Hepatocyte (in vitro differentiated cells): ENCODE measurements at regions not wholly inside any gene's neighbourhood (a gene's known extent, or its start where the extent isn't known, plus 50 kb on each side); places are given as distances from the start of the nearest gene placed in this dataset.

ENCODE experiments used
- DNase-seq: peaks from one replicate; pipeline ENCODE4 v3.0.0-alpha.2; 2016; ENCODE audit warnings: low spot score
- H2AFZ ChIP-seq: fragments of 200-600 bp; sonication (generic); 2 replicates; pipeline ENCODE4 v1.6.0; 2016; ENCODE audit warnings: antibody characterized with exemption, mild to moderate bottlenecking
- H3K27ac ChIP-seq: fragments of 200-600 bp; sonication (generic); 2 replicates; pipeline ENCODE4 v1.5.1; 2016; ENCODE audit warnings: mild to moderate bottlenecking
- H3K27me3 ChIP-seq: fragments of 200-600 bp; sonication (generic); 2 replicates; pipeline ENCODE4 v1.6.1; 2016
- H3K36me3 ChIP-seq: fragments of 200-600 bp; sonication (generic); replicated peaks from 2 replicates; pipeline ENCODE4 v1.5.1; 2016; ENCODE audit warnings: low read depth; ENCODE audit not compliant: insufficient read depth
- H3K4me1 ChIP-seq: fragments of 200-600 bp; sonication (generic); 2 replicates; pipeline ENCODE4 v1.5.1; 2016; ENCODE audit warnings: mild to moderate bottlenecking, moderate library complexity; ENCODE audit not compliant: insufficient read depth
- H3K4me2 ChIP-seq: fragments of 200-600 bp; sonication (generic); 2 replicates; pipeline ENCODE4 v1.6.0; 2016
- H3K4me3 ChIP-seq: fragments of 200-600 bp; sonication (generic); 2 replicates; pipeline ENCODE4 v1.5.1; 2016; ENCODE audit warnings: mild to moderate bottlenecking
- H3K79me2 ChIP-seq: fragments of 200-600 bp; sonication (generic); 2 replicates; pipeline ENCODE4 v1.6.0; 2017; ENCODE audit warnings: mild to moderate bottlenecking
- H3K9me2 ChIP-seq: fragments of 200-600 bp; sonication (generic); replicated peaks from 2 replicates; pipeline ENCODE4 v1.6.0; 2017; ENCODE audit warnings: mild to moderate bottlenecking; ENCODE audit not compliant: insufficient read depth
- H3K9me3 ChIP-seq: fragments of 200-600 bp; sonication (generic); 2 replicates; pipeline ENCODE4 v1.5.1; 2016; ENCODE audit warnings: low read depth, mild to moderate bottlenecking
- H4K20me1 ChIP-seq: fragments of 200-600 bp; sonication (generic); 2 replicates; pipeline ENCODE4 v1.6.0; 2016; ENCODE audit warnings: mild to moderate bottlenecking; ENCODE audit not compliant: insufficient read depth, poor library complexity, severe bottlenecking
- EZH2 ChIP-seq: fragments of 200-600 bp; sonication (generic); IDR thresholded peaks from 2 replicates; pipeline ENCODE4 v1.6.1; 2016; ENCODE audit warnings: antibody characterized with exemption, mild to moderate bottlenecking, borderline replicate concordance
- EZH2phosphoT487 ChIP-seq: fragments of 200-600 bp; sonication (generic); IDR thresholded peaks from one replicate; pipeline ENCODE4 v1.6.1; 2018; ENCODE audit warnings: antibody characterized with exemption, mild to moderate bottlenecking, low read depth, moderate library complexity; ENCODE audit not compliant: unreplicated experiment, severe bottlenecking
- WGBS: methylation state at CpG from one replicate; pipeline ENCODE4 v1.1.6; 2016; ENCODE audit warnings: low lambda C conversion rate; ENCODE audit errors: missing lambda C conversion rate; 5-methylcytosine and 5-hydroxymethylcytosine counted together
- TF ChIP-seq, protein P1 (sequence below): fragments of 200-600 bp; sonication (generic); IDR thresholded peaks from 2 replicates; pipeline ENCODE4 v1.5.1; 2016; ENCODE audit warnings: antibody characterized with exemption, mild to moderate bottlenecking; ENCODE audit not compliant: poor library complexity

DNA sequence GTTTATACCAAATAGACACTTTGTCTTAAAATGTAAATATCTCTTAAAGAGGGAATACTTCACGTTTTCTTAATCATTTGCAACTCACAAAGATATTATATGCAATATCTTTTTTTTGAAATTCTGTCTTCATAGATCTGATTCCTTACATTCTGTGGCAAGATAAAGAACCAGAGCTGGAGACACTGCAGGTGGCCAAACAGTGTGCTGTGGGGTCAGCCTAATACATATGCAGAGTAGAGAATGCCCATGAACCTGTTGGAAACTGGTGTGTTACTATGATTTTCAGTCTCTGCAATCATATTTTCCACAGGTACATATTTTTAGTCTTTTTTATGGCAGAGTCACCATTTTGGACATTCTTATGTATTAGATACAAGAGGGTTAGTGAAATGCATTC, 229.6 kb upstream of the CHST9 start:
- WGBS: 87% methylated on average over 1 of the region's 1 CpG
- Histone ChIP-seq H3K9me2 (no peaks in the 10 kb centered on the region), H4K20me1 (no peaks in the 10 kb centered on the region), H2AFZ (no peak overlapping the region), H3K27ac (no peak overlapping the region), H3K27me3 (no peaks in the 10 kb centered on the region), H3K9me3 (no peaks in the 10 kb centered on the region), H3K4me3 (no peak overlapping the region), H3K36me3 (no peaks in the 10 kb centered on the region), H3K4me2 (no peak overlapping the region), H3K79me2 (no peaks in the 10 kb centered on the region), H3K4me1 (peaks cover 8% of the 10 kb centered on the region)
- DNase-seq: no peak
- TF ChIP-seq, protein P1, sequence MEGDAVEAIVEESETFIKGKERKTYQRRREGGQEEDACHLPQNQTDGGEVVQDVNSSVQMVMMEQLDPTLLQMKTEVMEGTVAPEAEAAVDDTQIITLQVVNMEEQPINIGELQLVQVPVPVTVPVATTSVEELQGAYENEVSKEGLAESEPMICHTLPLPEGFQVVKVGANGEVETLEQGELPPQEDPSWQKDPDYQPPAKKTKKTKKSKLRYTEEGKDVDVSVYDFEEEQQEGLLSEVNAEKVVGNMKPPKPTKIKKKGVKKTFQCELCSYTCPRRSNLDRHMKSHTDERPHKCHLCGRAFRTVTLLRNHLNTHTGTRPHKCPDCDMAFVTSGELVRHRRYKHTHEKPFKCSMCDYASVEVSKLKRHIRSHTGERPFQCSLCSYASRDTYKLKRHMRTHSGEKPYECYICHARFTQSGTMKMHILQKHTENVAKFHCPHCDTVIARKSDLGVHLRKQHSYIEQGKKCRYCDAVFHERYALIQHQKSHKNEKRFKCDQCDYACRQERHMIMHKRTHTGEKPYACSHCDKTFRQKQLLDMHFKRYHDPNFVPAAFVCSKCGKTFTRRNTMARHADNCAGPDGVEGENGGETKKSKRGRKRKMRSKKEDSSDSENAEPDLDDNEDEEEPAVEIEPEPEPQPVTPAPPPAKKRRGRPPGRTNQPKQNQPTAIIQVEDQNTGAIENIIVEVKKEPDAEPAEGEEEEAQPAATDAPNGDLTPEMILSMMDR: no peak
- TF ChIP-seq EZH2phosphoT487: no peak
- no peak for TF ChIP-seq EZH2

DNA sequence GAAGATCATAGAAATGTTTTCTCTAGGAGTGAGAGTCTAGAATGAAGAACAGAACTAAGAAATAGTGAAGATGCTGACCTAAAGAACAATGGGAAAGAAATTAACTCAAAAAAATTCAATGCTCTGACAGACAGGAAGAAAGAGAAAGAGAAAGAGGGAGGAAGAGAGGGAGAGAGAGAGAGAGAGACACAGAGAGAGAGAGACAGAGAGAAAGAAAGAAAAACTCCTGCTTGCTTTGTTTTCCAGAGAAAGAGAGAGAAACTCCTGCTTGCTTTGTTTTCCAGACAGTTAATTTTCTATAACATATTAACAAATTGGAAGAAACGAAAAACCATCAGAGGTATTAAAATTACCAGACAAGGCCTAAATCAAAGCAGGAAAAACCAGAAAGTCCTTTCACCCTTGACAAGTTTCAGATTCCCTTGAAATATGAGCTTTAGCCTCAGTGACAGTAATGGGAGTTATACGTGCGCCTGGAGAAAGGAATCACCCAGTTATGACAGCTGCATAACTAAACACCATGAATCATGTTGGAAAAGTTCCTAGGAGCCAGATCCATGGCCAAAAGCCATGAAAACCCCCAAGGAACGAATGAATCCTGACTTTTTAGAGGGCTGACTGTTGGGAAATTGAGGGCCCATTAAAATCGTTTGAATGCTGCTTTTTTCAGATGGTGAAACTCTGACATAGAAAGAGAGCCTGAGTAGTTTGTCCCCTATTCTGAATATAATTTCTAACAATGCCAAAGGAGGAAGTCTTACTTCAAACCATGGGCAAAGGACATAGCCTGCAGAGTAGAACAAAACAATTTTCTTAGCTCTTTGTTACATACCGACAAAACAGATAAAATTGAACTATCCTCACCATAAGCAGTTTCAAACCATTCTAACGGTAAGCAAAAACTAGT, 228.6 kb upstream of the CHST9 start:
- peak overlapping the region; percentile 40 for H3K27ac ChIP-seq
- TF ChIP-seq EZH2 (no peak), EZH2phosphoT487 (no peak)
- TF ChIP-seq, protein P1: no peak
- no peaks in the 10 kb centered on the region for H3K36me3 ChIP-seq
- H3K4me1 ChIP-seq: peaks cover 8% of the 10 kb centered on the region
- WGBS: 57% methylated on average over 7 of the region's 7 CpGs
- H3K4me2 ChIP-seq: peak overlapping the region; percentile 41
- H3K79me2 ChIP-seq: no peaks in the 10 kb centered on the region
- no peaks in the 10 kb centered on the region for H4K20me1 ChIP-seq
- H3K9me3 ChIP-seq: no peaks in the 10 kb centered on the region
- peak overlapping the region; percentile 3 for H2AFZ ChIP-seq
- DNase-seq: peak; percentile 19
- no peaks in the 10 kb centered on the region for H3K9me2 ChIP-seq
- no peak overlapping the region for H3K4me3 ChIP-seq
- no peaks in the 10 kb centered on the region for H3K27me3 ChIP-seq

DNA sequence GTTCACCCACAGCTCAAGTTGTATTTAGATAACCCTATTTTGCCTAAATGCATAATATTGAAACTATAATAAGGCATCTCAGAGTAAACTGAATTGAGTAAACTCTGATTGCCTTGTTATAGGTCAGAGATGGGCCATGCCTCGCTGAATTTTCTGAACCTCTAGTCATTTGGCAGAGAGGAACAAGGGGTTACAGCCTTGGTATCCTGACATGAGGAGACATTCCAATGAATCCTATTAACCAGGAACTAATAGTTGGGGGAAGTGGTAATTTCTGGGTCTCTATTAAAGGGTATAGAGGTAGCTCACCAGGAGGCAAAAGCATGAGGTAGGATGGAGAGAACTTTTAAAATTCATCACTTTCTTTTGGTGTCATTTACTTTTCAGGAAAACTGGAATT, 227.4 kb upstream of the CHST9 start:
- Histone ChIP-seq H4K20me1 (no peaks in the 10 kb centered on the region), H3K27ac (peak overlapping the region; percentile 63), H3K9me3 (no peaks in the 10 kb centered on the region), H3K4me3 (no peak overlapping the region), H2AFZ (no peak overlapping the region), H3K79me2 (no peaks in the 10 kb centered on the region), H3K9me2 (no peaks in the 10 kb centered on the region), H3K27me3 (no peaks in the 10 kb centered on the region), H3K36me3 (no peaks in the 10 kb centered on the region), H3K4me2 (no peak overlapping the region), H3K4me1 (peaks cover 8% of the 10 kb centered on the region)
- no peak for DNase-seq
- TF ChIP-seq EZH2phosphoT487: no peak
- TF ChIP-seq, protein P1: no peak
- TF ChIP-seq EZH2: no peak
- 97% methylated on average over 1 of the region's 1 CpG for WGBS
